ENCODE measurements at regions not wholly inside any gene's neighbourhood (a gene's known extent, or its start where the extent isn't known, plus 50 kb on each side); places are given as distances from the start of the nearest gene placed in this dataset.

GRCh38 chr16:64499211-64499610, 622.7 kb downstream of the CDH11 start:
- TF ChIP-seq EZH2 (IDR thresholded peaks at IDR 0.05; ENCODE audit: borderline replicate concordance, insufficient read depth, low read length, poor library complexity, severe bottlenecking) (no peak), SMC3 (conservative IDR thresholded peaks at IDR 0.05; ENCODE audit: poor library complexity) (no peak), POLR2AphosphoS5 (IDR thresholded peaks at IDR 0.05) (no peak), TAF1 (IDR thresholded peaks at IDR 0.05; ENCODE audit: low read depth) (no peak), EP300 (conservative IDR thresholded peaks at IDR 0.05; ENCODE audit: poor library complexity, severe bottlenecking) (no peak)
- TF ChIP-seq, protein P1, sequence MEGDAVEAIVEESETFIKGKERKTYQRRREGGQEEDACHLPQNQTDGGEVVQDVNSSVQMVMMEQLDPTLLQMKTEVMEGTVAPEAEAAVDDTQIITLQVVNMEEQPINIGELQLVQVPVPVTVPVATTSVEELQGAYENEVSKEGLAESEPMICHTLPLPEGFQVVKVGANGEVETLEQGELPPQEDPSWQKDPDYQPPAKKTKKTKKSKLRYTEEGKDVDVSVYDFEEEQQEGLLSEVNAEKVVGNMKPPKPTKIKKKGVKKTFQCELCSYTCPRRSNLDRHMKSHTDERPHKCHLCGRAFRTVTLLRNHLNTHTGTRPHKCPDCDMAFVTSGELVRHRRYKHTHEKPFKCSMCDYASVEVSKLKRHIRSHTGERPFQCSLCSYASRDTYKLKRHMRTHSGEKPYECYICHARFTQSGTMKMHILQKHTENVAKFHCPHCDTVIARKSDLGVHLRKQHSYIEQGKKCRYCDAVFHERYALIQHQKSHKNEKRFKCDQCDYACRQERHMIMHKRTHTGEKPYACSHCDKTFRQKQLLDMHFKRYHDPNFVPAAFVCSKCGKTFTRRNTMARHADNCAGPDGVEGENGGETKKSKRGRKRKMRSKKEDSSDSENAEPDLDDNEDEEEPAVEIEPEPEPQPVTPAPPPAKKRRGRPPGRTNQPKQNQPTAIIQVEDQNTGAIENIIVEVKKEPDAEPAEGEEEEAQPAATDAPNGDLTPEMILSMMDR (IDR thresholded peaks at IDR 0.05; ENCODE audit: poor library complexity, severe bottlenecking) = no peak
